ENCODE measurements at regions not wholly inside any gene's neighbourhood (a gene's known extent, or its start where the extent isn't known, plus 50 kb on each side); places are given as distances from the start of the nearest gene placed in this dataset.

- TF ChIP-seq SNAI2 (CRISPR knock-in tag; IDR thresholded peaks at IDR 0.05) (no peak), PATZ1 (CRISPR knock-in tag; IDR thresholded peaks at IDR 0.05; ENCODE audit: borderline replicate concordance) (no peak), PPARA (CRISPR knock-in tag; IDR thresholded peaks at IDR 0.05; ENCODE audit: borderline replicate concordance) (no peak), CREB5 (CRISPR knock-in tag; IDR thresholded peaks at IDR 0.05; ENCODE audit: low read depth) (no peak), ZFP30 (CRISPR knock-in tag; IDR thresholded peaks at IDR 0.05) (no peak), ZNF8 (CRISPR knock-in tag; IDR thresholded peaks at IDR 0.05) (no peak), ISL1 (CRISPR knock-in tag; IDR thresholded peaks at IDR 0.05) (no peak), TSHZ2 (CRISPR knock-in tag; IDR thresholded peaks at IDR 0.05) (no peak), OSR1 (CRISPR knock-in tag; IDR thresholded peaks at IDR 0.05) (no peak), CSDC2 (CRISPR knock-in tag; IDR thresholded peaks at IDR 0.05) (no peak)
These were observed 56.8 kb upstream of the SPACA1 start for GRCh38 chr6:87990871-87991270.
